Fibroblast of lung (primary cell): ENCODE measurements at regions not wholly inside any gene's neighbourhood (a gene's known extent, or its start where the extent isn't known, plus 50 kb on each side); places are given as distances from the start of the nearest gene placed in this dataset.

Experiments used
- CTCF ChIP-seq, 2 donors: IDR thresholded peaks in 1 of 2; conservative IDR thresholded peaks in 1 of 2; 1 replicate in 1 of 2; 2 replicates in 1 of 2; pipeline ENCODE4 v1.5.1; 2011 to 2012; ENCODE audit warnings: low read length in 2 of 2, control low read depth in 1 of 2, inconsistent platforms in 1 of 2, low read depth in 1 of 2, mild to moderate bottlenecking in 1 of 2
- EZH2 ChIP-seq: IDR thresholded peaks from 2 replicates; pipeline ENCODE4 v1.5.1; 2012; ENCODE audit warnings: low read length, control low read depth, mild to moderate bottlenecking; ENCODE audit errors: missing control alignments

- TF ChIP-seq CTCF (conservative IDR thresholded peaks at IDR 0.05 in 1 of 2, IDR thresholded peaks at IDR 0.05 in 1 of 2; ENCODE audit: low read depth in 1 of 2, low read length in 2 of 2) (no peak), EZH2 (no peak)
These were observed 362.8 kb upstream of the TMTC1 start for GRCh38 chr12:30146561-30146960.
